ENCODE measurements at regions not wholly inside any gene's neighbourhood (a gene's known extent, or its start where the extent isn't known, plus 50 kb on each side); places are given as distances from the start of the nearest gene placed in this dataset.
A peak's percentile ranks its signal among the peaks of the same experiment; 100 is the strongest.

DNA sequence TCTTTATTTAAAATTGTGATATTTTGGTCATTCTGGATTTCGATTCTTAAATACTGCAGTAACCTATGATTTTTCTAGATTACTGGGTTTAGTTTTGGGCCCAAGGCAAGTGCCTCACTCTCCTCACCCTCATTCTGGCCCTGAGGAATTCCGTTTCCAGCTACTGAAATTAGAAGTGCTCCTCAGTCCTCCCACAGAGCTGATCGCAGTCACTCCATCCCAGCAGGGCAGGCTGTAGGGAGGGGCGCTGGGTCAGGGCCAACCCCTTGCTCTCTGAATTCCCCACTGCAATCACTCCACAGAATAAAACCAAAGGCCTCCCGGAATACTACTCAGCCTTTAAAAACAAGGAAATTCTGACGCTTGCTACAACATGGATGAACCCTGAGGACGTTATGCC lies 66.5 kb upstream of the DIO3 start:
- 62 to 79% (median 72%) methylated on average over 7 of the region's 7 CpGs for WGBS, 5 donors

DNA sequence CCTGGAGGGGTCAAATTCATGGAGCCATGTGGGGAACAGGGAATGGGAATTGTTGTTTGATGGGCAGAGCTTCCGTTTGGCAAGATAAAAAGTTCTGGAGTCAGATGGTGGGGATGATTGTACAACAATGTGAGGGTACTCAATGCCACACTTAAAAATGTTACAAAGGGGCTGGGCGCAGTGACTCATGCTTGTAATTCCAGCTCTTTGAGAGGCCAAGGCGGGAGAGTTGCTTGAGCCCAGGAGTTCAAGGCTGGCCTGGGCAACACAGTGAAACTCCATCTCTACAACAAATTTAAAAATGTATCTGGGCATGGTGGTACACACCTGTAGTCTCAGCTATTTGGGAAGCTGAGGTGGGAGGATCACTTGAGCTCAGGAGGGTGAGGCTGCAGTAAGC lies 66.0 kb upstream of the DIO3 start:
- H3K4me1 ChIP-seq, result peaks cover 0 to 3% (median 0%) of the 10 kb centered on the region in 4 donors
- no peaks in the 10 kb centered on the region for H3K9me3 ChIP-seq
- peaks cover 0 to 54% (median 3%) of the 10 kb centered on the region in 3 donors for H3K27me3 ChIP-seq
- peak in 1 of 2 donors; percentile 17 for DNase-seq
- no peak overlapping the region for H3K27ac ChIP-seq
- WGBS, 5 donors, result 84 to 96% (median 88%) methylated on average over 3 of the region's 3 CpGs
- H3K4me3 ChIP-seq, result no peak overlapping the region
- intact Hi-C loops (cut with DNase I; ENCODE audit: low total_unique reads), result no loop called here
- TF ChIP-seq POLR2AphosphoS5 (IDR thresholded peaks at IDR 0.05) (no peak), POLR2A (IDR thresholded peaks at IDR 0.05) (no peak), EP300 (IDR thresholded peaks at IDR 0.05) (no peak)
- TF ChIP-seq, protein P1, sequence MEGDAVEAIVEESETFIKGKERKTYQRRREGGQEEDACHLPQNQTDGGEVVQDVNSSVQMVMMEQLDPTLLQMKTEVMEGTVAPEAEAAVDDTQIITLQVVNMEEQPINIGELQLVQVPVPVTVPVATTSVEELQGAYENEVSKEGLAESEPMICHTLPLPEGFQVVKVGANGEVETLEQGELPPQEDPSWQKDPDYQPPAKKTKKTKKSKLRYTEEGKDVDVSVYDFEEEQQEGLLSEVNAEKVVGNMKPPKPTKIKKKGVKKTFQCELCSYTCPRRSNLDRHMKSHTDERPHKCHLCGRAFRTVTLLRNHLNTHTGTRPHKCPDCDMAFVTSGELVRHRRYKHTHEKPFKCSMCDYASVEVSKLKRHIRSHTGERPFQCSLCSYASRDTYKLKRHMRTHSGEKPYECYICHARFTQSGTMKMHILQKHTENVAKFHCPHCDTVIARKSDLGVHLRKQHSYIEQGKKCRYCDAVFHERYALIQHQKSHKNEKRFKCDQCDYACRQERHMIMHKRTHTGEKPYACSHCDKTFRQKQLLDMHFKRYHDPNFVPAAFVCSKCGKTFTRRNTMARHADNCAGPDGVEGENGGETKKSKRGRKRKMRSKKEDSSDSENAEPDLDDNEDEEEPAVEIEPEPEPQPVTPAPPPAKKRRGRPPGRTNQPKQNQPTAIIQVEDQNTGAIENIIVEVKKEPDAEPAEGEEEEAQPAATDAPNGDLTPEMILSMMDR (IDR thresholded peaks at IDR 0.05), result no peak
- no peaks in the 10 kb centered on the region for H3K36me3 ChIP-seq

More for the DNA sequence above, 66.5 kb upstream of the DIO3 start:
- TF ChIP-seq, protein P1 (IDR thresholded peaks at IDR 0.05), result no peak
- no peak for TF ChIP-seq EP300 (IDR thresholded peaks at IDR 0.05)
- TF ChIP-seq POLR2AphosphoS5 (IDR thresholded peaks at IDR 0.05), result no peak
- TF ChIP-seq POLR2A (IDR thresholded peaks at IDR 0.05), result no peak
- Histone ChIP-seq H3K27me3 (peaks cover 0 to 55% (median 3%) of the 10 kb centered on the region in 3 donors), H3K27ac (no peak overlapping the region), H3K4me3 (no peak overlapping the region), H3K36me3 (no peaks in the 10 kb centered on the region), H3K4me1 (peaks cover 0 to 3% (median 0%) of the 10 kb centered on the region in 4 donors), H3K9me3 (no peaks in the 10 kb centered on the region)
- intact Hi-C loops (cut with DNase I; ENCODE audit: low total_unique reads), result no loop called here
- peak in 1 of 2 donors; percentile 17 for DNase-seq

DNA sequence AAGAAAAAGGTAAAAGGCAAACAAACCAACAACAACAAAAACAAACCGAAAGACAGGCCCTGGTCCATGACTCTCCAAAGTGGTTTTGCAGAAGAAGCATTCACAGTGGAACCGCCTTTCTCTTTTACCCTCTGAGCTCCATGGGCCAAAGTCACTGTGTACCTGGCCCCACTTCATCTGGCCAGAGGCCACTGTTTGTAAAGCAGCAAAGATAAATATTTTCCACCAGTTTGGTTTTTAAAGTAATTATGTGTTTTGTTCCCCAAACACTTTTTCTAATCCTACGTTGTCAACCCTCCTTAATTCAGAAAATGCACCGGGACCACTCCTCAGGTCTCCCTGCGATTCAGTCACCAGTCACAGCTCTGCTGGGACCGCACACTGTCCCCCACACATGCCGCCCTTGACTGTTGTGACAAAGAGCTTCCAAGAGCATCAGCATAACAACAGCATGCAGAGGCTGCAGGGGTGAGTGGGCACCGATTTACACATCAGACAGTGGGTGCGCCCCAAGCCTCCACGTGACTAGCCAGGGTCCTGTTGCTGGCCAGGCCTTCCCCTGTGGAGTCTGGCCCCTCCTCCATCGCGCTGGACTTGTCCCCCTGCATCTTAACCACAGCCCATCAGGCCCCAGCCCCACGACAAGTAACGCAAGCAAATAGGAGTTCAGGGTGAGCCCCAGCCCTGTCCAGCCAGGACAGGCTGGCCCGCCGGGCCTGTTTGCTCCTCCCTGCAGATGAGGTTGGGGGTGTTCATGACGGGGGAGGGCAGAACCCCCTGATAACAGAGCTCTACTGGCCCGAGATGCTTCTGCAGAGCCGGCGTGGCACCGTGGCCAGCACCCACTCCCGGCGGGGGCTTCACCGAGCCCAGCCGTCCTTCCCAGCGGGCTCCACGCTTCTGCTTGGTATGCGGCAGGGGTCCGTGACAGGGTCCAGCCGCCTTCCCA lies 65.2 kb upstream of the DIO3 start:
- TF ChIP-seq, protein P1 (IDR thresholded peaks at IDR 0.05), result no peak
- no peak for TF ChIP-seq POLR2AphosphoS5 (IDR thresholded peaks at IDR 0.05)
- no peak for TF ChIP-seq POLR2A (IDR thresholded peaks at IDR 0.05)
- no peak for TF ChIP-seq EP300 (IDR thresholded peaks at IDR 0.05)
- Histone ChIP-seq H3K9me3 (no peaks in the 10 kb centered on the region), H3K36me3 (no peaks in the 10 kb centered on the region), H3K27me3 (peaks cover 0 to 53% (median 3%) of the 10 kb centered on the region in 3 donors), H3K4me3 (no peak overlapping the region), H3K27ac (no peak overlapping the region), H3K4me1 (peaks cover 0 to 3% (median 0%) of the 10 kb centered on the region in 4 donors)
- intact Hi-C loops (cut with DNase I; ENCODE audit: low total_unique reads), result no loop called here
- peak in 1 of 2 donors; percentile 20 for DNase-seq
- 36 to 56% (median 42%) methylated on average over 26 to 30 of the region's 30 CpGs for WGBS, 5 donors

DNA sequence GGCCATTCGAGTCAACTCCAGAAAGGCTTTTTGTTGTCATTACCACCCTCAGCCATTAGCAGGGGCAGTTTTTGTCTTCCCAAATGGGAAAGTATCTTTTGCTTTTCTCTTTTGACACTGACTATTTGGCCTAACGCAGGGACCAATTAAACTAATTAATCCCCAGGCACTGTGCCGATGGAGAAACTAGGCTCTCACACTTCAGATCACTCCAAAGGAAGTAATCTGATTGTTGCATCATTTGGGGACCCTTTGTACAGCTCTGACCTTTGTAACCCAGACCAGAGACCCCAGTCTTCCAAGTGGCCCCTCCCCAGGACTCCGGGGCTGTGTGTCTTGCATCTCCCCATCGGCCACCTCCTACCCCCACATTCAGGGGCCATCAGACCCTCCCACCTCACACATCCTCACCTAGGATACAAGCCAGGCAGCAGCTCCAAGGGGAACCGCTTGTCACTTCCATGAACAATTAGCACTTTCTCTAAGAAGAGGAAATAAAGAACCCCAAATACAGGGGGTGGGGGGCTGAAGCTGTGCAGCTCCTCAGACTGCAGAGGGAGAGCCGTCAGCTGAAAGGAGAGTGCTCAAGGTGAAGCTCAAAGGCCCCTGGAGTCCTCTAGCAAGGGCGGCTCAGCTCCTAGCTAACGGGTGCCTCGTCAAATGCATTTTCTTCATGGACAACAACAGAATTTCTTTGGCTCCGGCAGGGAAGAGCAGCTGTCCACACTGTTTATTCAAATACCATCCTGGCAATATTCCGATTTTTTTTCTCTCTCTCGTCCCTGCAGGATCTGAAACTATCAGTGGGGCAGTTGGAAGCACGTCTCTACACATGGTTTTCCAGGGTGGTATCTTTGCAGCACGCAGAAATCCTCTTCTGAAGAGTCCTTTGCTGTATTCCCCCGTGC lies 64.3 kb upstream of the DIO3 start:
- Histone ChIP-seq H3K27ac (no peak overlapping the region), H3K27me3 (peaks cover 0 to 55% (median 3%) of the 10 kb centered on the region in 3 donors), H3K4me3 (no peak overlapping the region), H3K36me3 (no peaks in the 10 kb centered on the region), H3K4me1 (peaks cover 0 to 3% (median 0%) of the 10 kb centered on the region in 4 donors), H3K9me3 (no peaks in the 10 kb centered on the region)
- intact Hi-C loops (cut with DNase I; ENCODE audit: low total_unique reads), result no loop called here
- TF ChIP-seq POLR2A (IDR thresholded peaks at IDR 0.05) (no peak), POLR2AphosphoS5 (IDR thresholded peaks at IDR 0.05) (no peak), EP300 (IDR thresholded peaks at IDR 0.05) (no peak)
- TF ChIP-seq, protein P1 (IDR thresholded peaks at IDR 0.05), result no peak
- 41 to 59% (median 46%) methylated on average over 15 to 16 of the region's 16 CpGs for WGBS, 5 donors
- DNase-seq, result peak in 1 of 2 donors; percentile 17
